A549 (cell line): ENCODE measurements at regions not wholly inside any gene's neighbourhood (a gene's known extent, or its start where the extent isn't known, plus 50 kb on each side); places are given as distances from the start of the nearest gene placed in this dataset.

Experiments used
- ATAC-seq, 2 experiments: fragments of 200-7000 bp in 1 of 2; fragments of >200 bp in 1 of 2; cut with Nextera tagmentation in 1 of 2; cut with Tn5 transposase in 1 of 2; 3 replicates each; pipeline versions ENCODE4 v1.8.0 to v1.9.1; 2018 to 2020; ENCODE audit warnings: mild to moderate bottlenecking in 1 of 2, moderate library complexity in 1 of 2
- CTCF ChIA-PET: fragments of 300-600 bp; sonication (Branson Sonifier 250); formaldehyde crosslinking; extraction: SDS; loops from one replicate; lab custom pipeline; 2021; ENCODE audit warnings: antibody characterized with exemption, inconsistent platforms; lab: Yijun Ruan, JAX
- POLR2A ChIA-PET: fragments of 350-600 bp; formaldehyde crosslinking; extraction: SDS; loops from one replicate; lab custom pipeline; 2021; ENCODE audit warnings: antibody characterized with exemption, inconsistent platforms; lab: Yijun Ruan, JAX
- DNase-seq, 2 experiments: peaks; one replicate each; pipeline versions ENCODE4 v3.0.0 to v3.0.0-alpha.2; 2011 to 2016; ENCODE audit warnings: low read depth in 1 of 2, low spot score in 1 of 2
- FAIRE-seq: peaks from 2 replicates; lab custom pipeline; 2011; peaks lifted over from hg19 to GRCh38; lab: Jason Lieb, UNC
- H3K27ac ChIP-seq, 2 experiments: fragments of >200 bp; sonication (Bioruptor Twin); formaldehyde crosslinking; 3 replicates each; pipeline ENCODE4 v1.5.1; 2016 to 2017
- H3K4me1 ChIP-seq: fragments of >200 bp; sonication (Bioruptor Twin); formaldehyde crosslinking; 3 replicates; pipeline ENCODE4 v1.6.1; 2016
- H3K4me2 ChIP-seq: fragments of >200 bp; sonication (Bioruptor Twin); formaldehyde crosslinking; 3 replicates; pipeline ENCODE4 v1.6.1; 2016
- H3K4me3 ChIP-seq: fragments of >200 bp; sonication (Bioruptor Twin); formaldehyde crosslinking; 3 replicates; pipeline ENCODE4 v1.5.1; 2016
- H3K9me3 ChIP-seq: fragments of >200 bp; sonication (Bioruptor Twin); formaldehyde crosslinking; 3 replicates; pipeline ENCODE4 v1.6.1; 2016
- BHLHE40 ChIP-seq: IDR thresholded peaks from 2 replicates; pipeline ENCODE4 v1.6.1; 2012; ENCODE audit warnings: low read depth, low read length, inconsistent platforms
- CBX2 ChIP-seq: fragments of 200-600 bp; sonication (generic); IDR thresholded peaks from 2 replicates; pipeline ENCODE4 v1.6.1; 2016; ENCODE audit warnings: low read depth, mild to moderate bottlenecking, borderline replicate concordance
- CBX8 ChIP-seq: fragments of 200-600 bp; sonication (generic); IDR thresholded peaks from 2 replicates; pipeline ENCODE4 v1.6.1; 2016
- EHF ChIP-seq: fragments of 250-450 bp; sonication (Bioruptor Pico); IDR thresholded peaks from 2 replicates; pipeline ENCODE4 v1.5.0; 2020; ENCODE audit warnings: mild to moderate bottlenecking
- EP300 ChIP-seq, 2 experiments: fragments of >200 bp; sonication (Bioruptor Twin); formaldehyde crosslinking; IDR thresholded peaks; 2 replicates in 1 of 2; 3 replicates in 1 of 2; pipeline ENCODE4 v1.6.1; 2016 to 2017
- FOSB ChIP-seq: fragments of 250-450 bp; sonication (Bioruptor Pico); IDR thresholded peaks from 2 replicates; pipeline ENCODE4 v1.5.0; 2020; ENCODE audit warnings: mild to moderate bottlenecking, moderate library complexity
- FOSL2 ChIP-seq, 2 experiments: fragments of 450-650 bp in 1 of 2; fragments of >200 bp in 1 of 2; sonication (Bioruptor Twin) in 1 of 2; formaldehyde crosslinking; IDR thresholded peaks; 2 replicates each; pipeline versions ENCODE4 v1.5.0 to v1.6.1; 2016 to 2020; ENCODE audit warnings: mild to moderate bottlenecking in 1 of 2, moderate library complexity in 1 of 2
- HDAC2 ChIP-seq: fragments of 200-600 bp; sonication (generic); IDR thresholded peaks from 2 replicates; pipeline ENCODE4 v1.6.1; 2016
- HOXA7 ChIP-seq: fragments of 250-450 bp; sonication (Bioruptor Pico); IDR thresholded peaks from 2 replicates; pipeline ENCODE4 v1.5.0; 2020; ENCODE audit warnings: mild to moderate bottlenecking, moderate library complexity
- HOXB5 ChIP-seq: fragments of 250-450 bp; sonication (Bioruptor Pico); IDR thresholded peaks from 2 replicates; pipeline ENCODE4 v1.5.0; 2020; ENCODE audit warnings: mild to moderate bottlenecking, moderate library complexity
- JUN ChIP-seq, 2 experiments: fragments of >200 bp; sonication (Bioruptor Twin); formaldehyde crosslinking; IDR thresholded peaks; 2 replicates in 1 of 2; 3 replicates in 1 of 2; pipeline ENCODE4 v1.6.1; 2016 to 2017
- KDM5A ChIP-seq: fragments of 200-600 bp; sonication (generic); IDR thresholded peaks from 2 replicates; pipeline ENCODE4 v1.6.1; 2016; ENCODE audit warnings: antibody characterized with exemption, mild to moderate bottlenecking
- MAFK ChIP-seq: fragments of 450-650 bp; IDR thresholded peaks from 2 replicates; pipeline ENCODE4 v1.6.1; 2014; ENCODE audit not compliant: partially characterized antibody
- MAZ ChIP-seq: fragments of 150-350 bp; IDR thresholded peaks from 2 replicates; pipeline ENCODE4 v1.6.1; 2014; ENCODE audit warnings: antibody characterized with exemption, low read depth, low read length, borderline replicate concordance
- MYC ChIP-seq: IDR thresholded peaks from 2 replicates; pipeline ENCODE4 v1.6.1; 2012; ENCODE audit warnings: mild to moderate bottlenecking, inconsistent platforms, low read length, improper control_type of control experiment, borderline replicate concordance
- PHF8 ChIP-seq: fragments of 200-600 bp; sonication (generic); IDR thresholded peaks from 2 replicates; pipeline ENCODE4 v1.6.1; 2016; ENCODE audit warnings: low read depth, mild to moderate bottlenecking, antibody characterized with exemption, moderate library complexity, borderline replicate concordance
- POLR2A ChIP-seq: IDR thresholded peaks from 2 replicates; pipeline ENCODE4 v1.6.1; 2012; ENCODE audit warnings: mild to moderate bottlenecking, low read length
- POLR2AphosphoS2 ChIP-seq: conservative IDR thresholded peaks from 2 replicates; pipeline ENCODE4 v1.6.1; 2012; ENCODE audit warnings: low read length, improper control_type of control experiment, inconsistent platforms
- RARB ChIP-seq: fragments of 250-450 bp; sonication (Bioruptor Pico); IDR thresholded peaks from 2 replicates; pipeline ENCODE4 v1.8.0; 2021; ENCODE audit warnings: mild to moderate bottlenecking, moderate library complexity
- RCOR1 ChIP-seq: fragments of 150-350 bp; IDR thresholded peaks from 2 replicates; pipeline ENCODE4 v1.6.1; 2014; ENCODE audit warnings: antibody characterized with exemption, low read length, low read depth
- RFX5 ChIP-seq: fragments of 450-650 bp; IDR thresholded peaks from 2 replicates; pipeline ENCODE4 v1.7.1; 2014; ENCODE audit warnings: antibody characterized with exemption, mild to moderate bottlenecking, moderate library complexity
- RNF2 ChIP-seq: fragments of 200-600 bp; sonication (generic); IDR thresholded peaks from 2 replicates; pipeline ENCODE4 v1.6.1; 2016; ENCODE audit warnings: low read depth, mild to moderate bottlenecking, antibody characterized with exemption, moderate library complexity, borderline replicate concordance
- SREBF2 ChIP-seq: fragments of 450-650 bp; IDR thresholded peaks from 2 replicates; pipeline ENCODE4 v1.6.1; 2014; ENCODE audit warnings: mild to moderate bottlenecking, moderate library complexity
- TFCP2L1 ChIP-seq: fragments of 250-450 bp; sonication (Bioruptor Pico); IDR thresholded peaks from 2 replicates; pipeline ENCODE4 v1.5.0; 2021; ENCODE audit warnings: mild to moderate bottlenecking
- TP53 ChIP-seq: fragments of 250-450 bp; sonication (Bioruptor Pico); IDR thresholded peaks from 2 replicates; pipeline ENCODE4 v1.5.0; 2021; ENCODE audit warnings: mild to moderate bottlenecking, moderate library complexity
- ZFP36 ChIP-seq: fragments of 450-650 bp; IDR thresholded peaks from 2 replicates; pipeline ENCODE4 v1.6.1; 2014; ENCODE audit warnings: borderline replicate concordance; ENCODE audit not compliant: partially characterized antibody
- ZSCAN20 ChIP-seq: fragments of 250-450 bp; sonication (Bioruptor Pico); IDR thresholded peaks from 2 replicates; pipeline ENCODE4 v1.8.0; 2022; ENCODE audit warnings: mild to moderate bottlenecking, moderate library complexity
- WGBS: methylation state at CpG from one replicate; pipeline ENCODE4 v1.1.6; 2017; ENCODE audit errors: missing lambda C conversion rate; 5-methylcytosine and 5-hydroxymethylcytosine counted together
- TF ChIP-seq, protein P1 (sequence below): fragments of 250-450 bp; sonication (Bioruptor Pico); IDR thresholded peaks from 2 replicates; pipeline ENCODE4 v1.5.0; 2020; ENCODE audit warnings: low read depth, mild to moderate bottlenecking, moderate library complexity
- TF ChIP-seq, protein P2 (sequence below): IDR thresholded peaks from 2 replicates; pipeline ENCODE4 v1.6.1; 2012
- TF ChIP-seq, protein P3 (sequence below): IDR thresholded peaks from 2 replicates; pipeline ENCODE4 v1.6.1; 2012; ENCODE audit warnings: low read depth, borderline replicate concordance
- TF ChIP-seq, protein P4 (sequence below): fragments of >200 bp; sonication (Bioruptor Twin); formaldehyde crosslinking; IDR thresholded peaks from 3 replicates; pipeline ENCODE4 v1.6.1; 2016

DNA sequence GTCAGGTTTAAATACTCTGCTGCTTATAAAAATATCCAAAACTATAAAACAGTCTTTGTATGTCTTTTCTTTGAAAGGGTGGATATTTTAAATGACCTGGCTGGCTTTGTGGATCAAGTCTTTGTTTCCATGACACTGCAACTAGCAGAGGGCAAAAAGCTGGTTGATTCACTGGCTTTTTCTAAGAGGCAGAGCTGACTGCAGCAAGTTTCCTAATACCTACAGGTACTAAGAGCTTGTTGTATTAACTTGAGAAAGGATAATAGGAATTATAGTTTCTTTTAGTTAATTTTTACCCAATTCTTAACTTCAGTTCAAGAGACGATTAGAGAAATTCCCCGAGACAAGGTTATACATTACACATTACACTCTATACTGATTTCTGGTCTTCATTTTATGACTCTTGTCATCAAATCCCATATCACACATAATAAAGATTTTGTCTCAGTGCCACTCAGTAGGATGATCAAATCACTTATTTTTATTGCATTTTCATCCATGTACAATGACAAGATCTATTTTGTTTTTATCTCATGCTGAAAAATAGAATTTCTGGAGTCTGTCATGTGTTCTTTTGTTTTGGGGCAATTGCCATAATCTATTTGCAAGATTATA lies 120.1 kb upstream of the RIMS1 start:
- CTCF ChIA-PET, result no interaction called here

DNA sequence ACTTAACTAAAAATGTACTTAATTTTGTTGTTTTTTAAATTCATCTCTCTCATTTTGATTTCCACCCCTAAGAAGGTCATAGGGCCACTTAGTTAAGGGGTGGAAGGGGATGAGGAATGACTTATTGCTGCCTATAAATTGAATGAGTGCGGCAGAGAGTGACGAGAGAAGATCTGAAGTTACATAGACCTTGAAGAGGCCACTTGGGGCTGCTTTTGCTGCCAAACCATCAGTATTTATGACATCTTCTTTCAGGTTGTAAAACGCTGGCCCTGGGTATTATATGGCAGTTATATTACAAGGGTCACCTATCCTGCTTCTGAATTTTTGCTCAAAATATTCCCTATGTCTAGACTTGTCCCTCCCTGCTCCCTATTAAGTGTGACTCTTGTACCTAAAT lies 119.6 kb upstream of the RIMS1 start:
- POLR2A ChIA-PET, result no interaction called here
- no peak overlapping the region for H3K4me2 ChIP-seq
- CTCF ChIA-PET, result no interaction called here
- no peak overlapping the region for H3K4me3 ChIP-seq
- FAIRE-seq (no peak), ATAC-seq (no peak), DNase-seq (no peak)
- WGBS, result 2% methylated on average over 3 of the region's 3 CpGs
- H3K27ac ChIP-seq, result no peak overlapping the region
- H3K4me1 ChIP-seq, result no peaks in the 10 kb centered on the region
- no peak for TF ChIP-seq HOXB5 (CRISPR knock-in tag)
- no peak for TF ChIP-seq RCOR1
- no peak for TF ChIP-seq MAFK
- TF ChIP-seq, protein P1, sequence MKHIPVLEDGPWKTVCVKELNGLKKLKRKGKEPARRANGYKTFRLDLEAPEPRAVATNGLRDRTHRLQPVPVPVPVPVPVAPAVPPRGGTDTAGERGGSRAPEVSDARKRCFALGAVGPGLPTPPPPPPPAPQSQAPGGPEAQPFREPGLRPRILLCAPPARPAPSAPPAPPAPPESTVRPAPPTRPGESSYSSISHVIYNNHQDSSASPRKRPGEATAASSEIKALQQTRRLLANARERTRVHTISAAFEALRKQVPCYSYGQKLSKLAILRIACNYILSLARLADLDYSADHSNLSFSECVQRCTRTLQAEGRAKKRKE (CRISPR knock-in tag), result no peak
- no peak for TF ChIP-seq RFX5
- no peak for TF ChIP-seq KDM5A
- TF ChIP-seq RARB (CRISPR knock-in tag), result no peak
- no peak for TF ChIP-seq POLR2AphosphoS2
- TF ChIP-seq POLR2A, result no peak
- TF ChIP-seq JUN (IDR thresholded peaks at IDR 0.05), result no peak
- TF ChIP-seq EP300 (IDR thresholded peaks at IDR 0.05), result no peak
- TF ChIP-seq, protein P2, sequence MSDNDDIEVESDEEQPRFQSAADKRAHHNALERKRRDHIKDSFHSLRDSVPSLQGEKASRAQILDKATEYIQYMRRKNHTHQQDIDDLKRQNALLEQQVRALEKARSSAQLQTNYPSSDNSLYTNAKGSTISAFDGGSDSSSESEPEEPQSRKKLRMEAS, result no peak
- no peak for TF ChIP-seq BHLHE40
- no peak for TF ChIP-seq EHF (CRISPR knock-in tag)
- TF ChIP-seq SREBF2, result no peak
- TF ChIP-seq, protein P3, sequence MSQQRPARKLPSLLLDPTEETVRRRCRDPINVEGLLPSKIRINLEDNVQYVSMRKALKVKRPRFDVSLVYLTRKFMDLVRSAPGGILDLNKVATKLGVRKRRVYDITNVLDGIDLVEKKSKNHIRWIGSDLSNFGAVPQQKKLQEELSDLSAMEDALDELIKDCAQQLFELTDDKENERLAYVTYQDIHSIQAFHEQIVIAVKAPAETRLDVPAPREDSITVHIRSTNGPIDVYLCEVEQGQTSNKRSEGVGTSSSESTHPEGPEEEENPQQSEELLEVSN, result no peak
- TF ChIP-seq, protein P4, sequence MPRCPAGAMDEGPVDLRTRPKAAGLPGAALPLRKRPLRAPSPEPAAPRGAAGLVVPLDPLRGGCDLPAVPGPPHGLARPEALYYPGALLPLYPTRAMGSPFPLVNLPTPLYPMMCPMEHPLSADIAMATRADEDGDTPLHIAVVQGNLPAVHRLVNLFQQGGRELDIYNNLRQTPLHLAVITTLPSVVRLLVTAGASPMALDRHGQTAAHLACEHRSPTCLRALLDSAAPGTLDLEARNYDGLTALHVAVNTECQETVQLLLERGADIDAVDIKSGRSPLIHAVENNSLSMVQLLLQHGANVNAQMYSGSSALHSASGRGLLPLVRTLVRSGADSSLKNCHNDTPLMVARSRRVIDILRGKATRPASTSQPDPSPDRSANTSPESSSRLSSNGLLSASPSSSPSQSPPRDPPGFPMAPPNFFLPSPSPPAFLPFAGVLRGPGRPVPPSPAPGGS, result no peak
- no peak for TF ChIP-seq MYC
- H3K9me3 ChIP-seq, result no peaks in the 10 kb centered on the region

More for the DNA sequence above, 120.1 kb upstream of the RIMS1 start:
- Histone ChIP-seq H3K9me3 (no peaks in the 10 kb centered on the region), H3K4me2 (no peak overlapping the region), H3K4me3 (no peak overlapping the region), H3K4me1 (no peaks in the 10 kb centered on the region), H3K27ac (no peak overlapping the region)
- POLR2A ChIA-PET, result no interaction called here
- DNase-seq, result no peak
- no peak for TF ChIP-seq FOSB (CRISPR knock-in tag)
- no peak for TF ChIP-seq MYC
- TF ChIP-seq ZFP36, result no peak
- no peak for TF ChIP-seq HDAC2
- no peak for TF ChIP-seq MAFK
- no peak for TF ChIP-seq RCOR1
- no peak for TF ChIP-seq TP53 (CRISPR knock-in tag)
- TF ChIP-seq ZSCAN20, result no peak
- TF ChIP-seq FOSL2 (IDR thresholded peaks at IDR 0.05), result no peak
- no peak for TF ChIP-seq FOSL2 (CRISPR knock-in tag; IDR thresholded peaks at IDR 0.05)
- no peak for TF ChIP-seq KDM5A
- no peak for TF ChIP-seq CBX8
- TF ChIP-seq PHF8, result no peak
- TF ChIP-seq RNF2, result no peak
- TF ChIP-seq MAZ, result no peak
- no peak for TF ChIP-seq TFCP2L1 (CRISPR knock-in tag)
- no peak for TF ChIP-seq EHF (CRISPR knock-in tag)
- no peak for TF ChIP-seq HOXA7
- TF ChIP-seq CBX2, result no peak
- 3% methylated on average over 2 of the region's 2 CpGs for WGBS
- no peak for FAIRE-seq
- no peak for ATAC-seq
